ENCODE measurements at regions not wholly inside any gene's neighbourhood (a gene's known extent, or its start where the extent isn't known, plus 50 kb on each side); places are given as distances from the start of the nearest gene placed in this dataset.

- no peaks in the 10 kb centered on the region for H3K79me2 ChIP-seq (ENCODE audit: control insufficient read depth, insufficient read depth, low read length)
- H3K4me3 ChIP-seq (ENCODE audit: control insufficient read depth in 2 of 3, extremely low read depth in 1 of 3, insufficient read depth in 2 of 3, low read depth in 1 of 3, low read length in 3 of 3): no peak overlapping the region
- TF ChIP-seq EZH2 (IDR thresholded peaks at IDR 0.05; ENCODE audit: low read length) (no peak), CTCF (optimal IDR thresholded peaks at IDR 0.05 in 1 of 3, IDR thresholded peaks at IDR 0.05 in 1 of 3, conservative IDR thresholded peaks at IDR 0.05 in 1 of 3; ENCODE audit: extremely low read depth in 1 of 3, insufficient read depth in 2 of 3, low read length in 3 of 3) (no peak)
- H3K36me3 ChIP-seq (ENCODE audit: control insufficient read depth in 2 of 2, extremely low read depth in 1 of 2, insufficient read depth in 2 of 2, low read length in 2 of 2): no peaks in the 10 kb centered on the region
- H4K20me1 ChIP-seq (ENCODE audit: control insufficient read depth, extremely low read depth, insufficient read depth, low read length): no peaks in the 10 kb centered on the region
- FAIRE-seq: no peak
- no peak overlapping the region for H3K4me2 ChIP-seq (ENCODE audit: control insufficient read depth, extremely low read depth, insufficient read depth, low read depth, low read length)
- H2AFZ ChIP-seq (ENCODE audit: control insufficient read depth, low read length): no peak overlapping the region
- H3K9ac ChIP-seq (ENCODE audit: control insufficient read depth, extremely low read depth, insufficient read depth, low read length): no peak overlapping the region
- H3K4me1 ChIP-seq (ENCODE audit: control insufficient read depth, extremely low read depth, insufficient read depth, low read length): no peaks in the 10 kb centered on the region
- peaks cover 2% of the 10 kb centered on the region for H3K9me3 ChIP-seq (ENCODE audit: control insufficient read depth, low read depth, low read length)
- H3K27ac ChIP-seq (ENCODE audit: control insufficient read depth, insufficient read depth, low read length): no peak overlapping the region
- H3K9me1 ChIP-seq (ENCODE audit: control insufficient read depth, extremely low read depth, insufficient read depth, low read length): no peaks in the 10 kb centered on the region
- no peaks in the 10 kb centered on the region for H3K27me3 ChIP-seq (ENCODE audit: control insufficient read depth, extremely low read depth, insufficient read depth, low read length)
- DNase-seq (ENCODE audit: low read depth, low spot score): no peak
- dilution Hi-C loops (cut with MboI; ENCODE audit: extremely low pct_ligation_motif_present, low sequenced_read_pairs): no loop called here
Observed at GRCh38 chr13:22235950-22236290, 565.0 kb downstream of the FGF9 start.

GRCh38 chr13:22238269-22238668, 567.4 kb downstream of the FGF9 start:
- dilution Hi-C loops (cut with MboI; ENCODE audit: extremely low pct_ligation_motif_present, low sequenced_read_pairs): no loop called here
- no peaks in the 10 kb centered on the region for H3K9me1 ChIP-seq (ENCODE audit: control insufficient read depth, extremely low read depth, insufficient read depth, low read length)
- no peak overlapping the region for H2AFZ ChIP-seq (ENCODE audit: control insufficient read depth, low read length)
- H3K4me3 ChIP-seq (ENCODE audit: control insufficient read depth in 2 of 3, extremely low read depth in 1 of 3, insufficient read depth in 2 of 3, low read depth in 1 of 3, low read length in 3 of 3): no peak overlapping the region
- no peak overlapping the region for H3K4me2 ChIP-seq (ENCODE audit: control insufficient read depth, extremely low read depth, insufficient read depth, low read depth, low read length)
- no peaks in the 10 kb centered on the region for H3K4me1 ChIP-seq (ENCODE audit: control insufficient read depth, extremely low read depth, insufficient read depth, low read length)
- TF ChIP-seq EZH2 (IDR thresholded peaks at IDR 0.05; ENCODE audit: low read length) (no peak), CTCF (optimal IDR thresholded peaks at IDR 0.05 in 1 of 3, IDR thresholded peaks at IDR 0.05 in 1 of 3, conservative IDR thresholded peaks at IDR 0.05 in 1 of 3; ENCODE audit: extremely low read depth in 1 of 3, insufficient read depth in 2 of 3, low read length in 3 of 3) (no peak)
- H3K27ac ChIP-seq (ENCODE audit: control insufficient read depth, insufficient read depth, low read length): no peak overlapping the region
- no peak for FAIRE-seq
- DNase-seq (ENCODE audit: low read depth, low spot score): no peak
- peaks cover 2% of the 10 kb centered on the region for H3K9me3 ChIP-seq (ENCODE audit: control insufficient read depth, low read depth, low read length)
- H3K27me3 ChIP-seq (ENCODE audit: control insufficient read depth, extremely low read depth, insufficient read depth, low read length): no peaks in the 10 kb centered on the region
- H3K9ac ChIP-seq (ENCODE audit: control insufficient read depth, extremely low read depth, insufficient read depth, low read length): no peak overlapping the region
- H3K79me2 ChIP-seq (ENCODE audit: control insufficient read depth, insufficient read depth, low read length): no peaks in the 10 kb centered on the region
- H4K20me1 ChIP-seq (ENCODE audit: control insufficient read depth, extremely low read depth, insufficient read depth, low read length): no peaks in the 10 kb centered on the region
- H3K36me3 ChIP-seq (ENCODE audit: control insufficient read depth in 2 of 2, extremely low read depth in 1 of 2, insufficient read depth in 2 of 2, low read length in 2 of 2): no peaks in the 10 kb centered on the region

Data from keratinocyte (primary cell).